ENCODE measurements at regions not wholly inside any gene's neighbourhood (a gene's known extent, or its start where the extent isn't known, plus 50 kb on each side); places are given as distances from the start of the nearest gene placed in this dataset.

- TF ChIP-seq CTCF (IDR thresholded peaks at IDR 0.05; ENCODE audit: low read depth, low read length) = no peak
- TF ChIP-seq EZH2phosphoT487 (IDR thresholded peaks at IDR 0.05; ENCODE audit: low read depth) = no peak
Measured at GRCh38 chr9:129455151-129455995, 165.5 kb downstream of the C9orf50 start.
